NCI-H1048 (cell line): ENCODE measurements at regions not wholly inside any gene's neighbourhood (a gene's known extent, or its start where the extent isn't known, plus 50 kb on each side); places are given as distances from the start of the nearest gene placed in this dataset.

Experiments
- DNase-seq: peaks from one replicate; lab custom pipeline; 2025; lab: John Stamatoyannopoulos, UW

- no peak for DNase-seq
Observed at GRCh38 chr2:239762106-239762505, 263.0 kb downstream of the NDUFA10 start.

- no peak for DNase-seq
Observed at GRCh38 chr2:239760596-239760995, 264.5 kb downstream of the NDUFA10 start.

DNA sequence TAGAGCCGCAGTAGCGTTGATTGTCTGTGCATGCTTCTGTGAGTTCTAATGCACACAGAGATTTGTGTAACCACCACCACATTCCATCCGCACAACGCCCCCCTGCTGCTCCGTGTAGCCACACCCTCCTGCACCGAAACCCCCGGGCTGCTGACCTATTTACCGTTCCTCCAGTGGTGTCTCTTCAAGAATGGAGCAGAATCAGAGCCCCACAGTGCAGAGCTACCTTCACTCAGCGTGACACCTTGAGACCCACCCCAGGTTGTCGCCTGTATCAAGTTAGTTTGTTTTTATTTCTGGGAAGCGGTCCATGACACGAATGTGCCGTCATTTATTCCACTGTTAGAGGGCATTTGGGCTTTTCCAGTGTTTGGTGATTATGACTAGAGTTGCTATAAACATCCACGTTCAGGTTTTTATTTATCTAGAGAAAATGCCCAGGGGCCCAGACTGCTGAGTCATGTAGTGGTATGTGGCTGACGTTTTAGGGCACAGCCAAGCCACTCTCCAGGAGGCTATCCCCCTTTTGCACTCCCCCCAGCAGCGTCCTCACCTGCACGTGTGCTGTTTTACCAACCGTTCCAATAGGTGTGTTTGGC lies 266.8 kb downstream of the NDUFA10 start:
- no peak for DNase-seq

DNA sequence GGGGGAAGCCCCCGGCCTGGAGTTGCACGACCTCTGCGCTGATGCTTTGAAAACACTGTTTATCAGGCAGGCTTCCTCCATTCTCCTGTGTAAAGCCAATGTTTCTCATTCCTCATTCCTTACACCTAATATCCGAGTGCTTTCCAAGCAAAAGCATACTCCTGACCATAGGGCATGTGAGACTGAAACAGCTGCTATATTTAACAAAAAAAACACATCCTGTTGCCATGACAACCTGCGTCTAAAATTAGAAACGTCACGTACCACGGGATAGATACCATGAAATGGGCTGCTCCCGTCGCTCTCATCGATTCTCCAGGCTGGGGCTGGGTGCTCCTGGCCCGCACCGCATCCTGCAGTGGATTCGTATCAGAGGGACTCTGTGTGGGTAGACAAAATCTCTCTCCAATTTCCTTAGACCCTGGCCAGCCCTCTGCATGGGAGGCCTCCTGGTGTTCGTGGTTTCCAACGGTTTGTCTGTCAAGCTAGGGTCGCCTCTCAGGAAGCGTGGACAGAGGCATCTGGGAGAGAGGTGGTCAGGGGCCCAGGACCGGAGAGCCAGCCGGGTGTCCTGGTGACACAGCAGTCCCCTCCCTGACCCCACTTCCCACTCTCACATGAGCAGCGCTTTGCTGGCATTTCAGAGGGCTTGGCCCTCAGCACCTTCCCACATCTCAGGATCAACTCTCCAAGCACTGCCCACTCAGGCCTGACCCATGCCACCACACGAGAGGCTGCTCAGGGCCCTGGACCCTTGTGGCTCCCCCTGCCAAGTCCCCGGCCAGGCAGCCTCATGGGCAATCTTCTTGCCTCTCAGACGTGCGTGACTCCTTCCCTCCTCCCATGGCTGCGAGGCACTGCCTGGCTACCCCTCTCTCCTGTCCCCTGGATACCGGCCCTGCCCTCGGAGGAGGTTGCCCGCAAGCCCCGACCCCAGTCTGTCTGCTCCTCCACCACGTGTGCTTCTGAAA lies 268.1 kb downstream of the NDUFA10 start:
- no peak for DNase-seq

- no peak for DNase-seq
Observed at GRCh38 chr2:239756031-239756789, 268.9 kb downstream of the NDUFA10 start.

DNA sequence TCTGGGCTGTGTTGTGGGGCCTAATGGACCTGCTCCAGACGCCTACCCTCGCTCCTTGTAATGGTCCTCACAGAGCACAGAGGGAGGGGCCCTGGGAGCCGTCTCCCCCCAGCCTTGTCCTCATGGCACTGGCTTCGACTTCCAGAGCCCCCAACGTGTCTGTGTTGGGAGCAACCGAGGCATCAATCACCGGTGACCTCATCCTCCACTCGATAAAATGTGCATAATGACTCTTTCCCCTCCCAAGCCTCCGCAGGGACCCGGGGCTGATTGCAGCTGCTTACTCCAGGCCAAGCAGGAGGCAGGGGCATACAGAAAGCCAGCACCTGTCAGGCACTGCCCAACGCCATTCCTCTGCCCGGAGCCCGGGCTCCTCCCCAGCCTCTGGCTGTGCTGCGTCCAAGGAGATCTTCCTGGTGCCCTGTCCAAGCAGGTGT lies 271.7 kb downstream of the NDUFA10 start:
- no peak for DNase-seq

GRCh38 chr2:239752951-239753350 lies 272.2 kb downstream of the NDUFA10 start:
- DNase-seq, result no peak

- no peak for DNase-seq
Observed at GRCh38 chr2:239751679-239752355, 273.3 kb downstream of the NDUFA10 start.

GRCh38 chr2:239750929-239751678 lies 274.0 kb downstream of the NDUFA10 start:
- no peak for DNase-seq

DNA sequence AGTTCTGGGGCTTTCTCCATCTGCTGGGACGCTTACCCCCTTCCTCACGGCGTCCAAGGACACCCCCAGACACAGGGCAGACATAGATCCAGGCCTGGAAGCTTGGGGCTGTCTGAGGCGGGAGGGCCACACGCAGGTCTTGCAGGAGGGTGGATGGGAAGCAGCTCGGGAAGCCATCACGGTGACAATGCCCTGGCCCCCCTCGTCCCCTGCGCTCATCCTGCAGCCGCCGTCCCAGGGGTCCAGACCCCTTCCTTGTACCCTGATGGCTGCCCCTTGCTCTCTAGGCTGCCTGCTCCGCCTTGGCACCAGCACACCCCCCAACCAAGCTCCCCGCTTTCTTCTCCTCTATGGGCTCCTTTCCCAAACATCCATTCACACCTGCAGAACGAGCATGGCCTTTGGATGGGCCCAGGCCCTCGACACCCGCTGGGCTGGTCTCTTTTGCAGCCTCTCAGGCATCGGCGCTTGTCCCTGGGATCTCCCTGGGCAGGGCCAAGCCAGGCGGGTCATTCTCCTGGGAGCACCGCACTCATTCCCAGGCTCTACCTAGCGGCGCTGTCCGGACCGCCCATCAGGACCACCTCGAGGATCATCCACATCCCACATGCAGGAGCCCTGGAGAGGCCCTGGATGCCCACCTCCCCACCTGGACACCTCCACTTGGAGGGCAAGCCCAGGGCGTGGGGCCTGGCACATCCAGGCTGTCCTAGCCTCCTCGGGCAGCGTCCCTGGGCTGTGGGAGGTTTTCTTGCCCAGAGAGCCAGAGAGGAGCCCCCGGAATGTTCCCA lies 274.9 kb downstream of the NDUFA10 start:
- DNase-seq, result no peak

DNA sequence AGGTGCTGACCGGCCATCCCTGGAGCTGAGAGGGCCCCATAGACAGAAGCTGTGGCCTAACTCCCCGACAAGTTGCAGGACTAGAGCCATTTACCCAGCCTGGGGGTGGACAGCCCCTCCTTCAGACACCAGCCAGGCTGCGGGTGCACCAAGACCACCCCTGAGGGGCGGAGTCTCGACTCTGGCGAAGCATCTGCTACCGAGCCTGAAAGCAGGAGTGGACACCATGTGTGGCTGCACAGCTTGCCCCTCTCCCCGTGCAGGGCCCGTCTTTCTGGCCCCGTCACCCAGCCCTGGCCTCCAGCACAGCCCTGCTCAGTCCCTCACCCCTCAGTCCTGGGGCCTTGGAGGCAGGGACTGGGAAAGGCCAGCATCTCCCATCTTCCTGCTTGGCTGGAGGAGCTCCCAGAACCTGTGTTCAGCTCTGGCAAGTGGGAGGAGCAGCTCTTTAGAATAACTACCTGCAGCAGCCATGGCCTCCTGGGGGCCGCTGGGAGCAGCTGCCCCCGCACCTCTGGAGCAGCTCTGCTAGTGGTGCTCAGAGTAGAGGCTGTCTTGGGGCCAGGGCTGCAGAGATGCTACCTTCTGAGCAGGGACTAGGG lies 275.8 kb downstream of the NDUFA10 start:
- no peak for DNase-seq

DNA sequence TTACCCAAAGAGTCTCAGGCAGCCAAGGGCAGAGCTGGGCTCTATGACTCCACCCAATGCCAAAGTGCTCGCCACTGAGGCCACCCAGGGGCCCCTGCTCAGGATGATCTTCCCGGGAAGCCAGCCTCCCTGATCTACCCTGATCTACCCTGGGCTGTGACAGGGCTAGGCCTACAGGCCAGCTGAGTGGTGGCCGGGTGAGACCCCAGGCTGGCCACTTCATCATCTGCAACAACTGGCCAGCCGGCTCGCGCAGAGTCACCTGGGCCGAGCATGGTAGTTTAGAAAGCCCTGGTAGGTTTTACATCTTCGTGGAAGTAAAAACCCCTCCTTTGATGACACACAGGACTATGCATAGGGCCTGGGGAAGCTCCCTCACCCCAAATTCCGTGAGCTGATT lies 276.3 kb downstream of the NDUFA10 start:
- no peak for DNase-seq

- DNase-seq, result no peak
Observed at GRCh38 chr2:239747771-239748170, 277.4 kb downstream of the NDUFA10 start.

DNA sequence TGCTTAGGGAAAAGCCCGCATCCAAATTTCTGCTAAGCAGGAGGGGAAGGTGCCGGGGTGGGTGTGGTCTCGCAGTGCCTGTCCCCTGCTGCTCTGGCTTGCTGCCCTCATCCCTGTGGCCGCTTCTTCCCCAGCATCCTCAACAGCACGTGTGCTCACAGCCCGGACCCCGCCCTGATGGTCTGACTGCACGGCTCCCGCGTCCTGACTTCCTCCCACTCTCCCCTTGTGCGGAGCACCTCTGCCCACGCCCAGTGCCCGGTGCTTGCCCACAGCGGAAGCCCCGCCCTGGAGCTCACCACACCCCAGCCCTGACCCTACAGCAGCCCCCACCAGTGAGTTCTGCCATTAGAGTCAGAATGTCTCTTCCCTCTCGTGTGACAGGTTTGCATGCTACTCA lies 277.9 kb downstream of the NDUFA10 start:
- DNase-seq, result no peak

- DNase-seq, result no peak
Observed at GRCh38 chr2:239746559-239747246, 278.4 kb downstream of the NDUFA10 start.

DNA sequence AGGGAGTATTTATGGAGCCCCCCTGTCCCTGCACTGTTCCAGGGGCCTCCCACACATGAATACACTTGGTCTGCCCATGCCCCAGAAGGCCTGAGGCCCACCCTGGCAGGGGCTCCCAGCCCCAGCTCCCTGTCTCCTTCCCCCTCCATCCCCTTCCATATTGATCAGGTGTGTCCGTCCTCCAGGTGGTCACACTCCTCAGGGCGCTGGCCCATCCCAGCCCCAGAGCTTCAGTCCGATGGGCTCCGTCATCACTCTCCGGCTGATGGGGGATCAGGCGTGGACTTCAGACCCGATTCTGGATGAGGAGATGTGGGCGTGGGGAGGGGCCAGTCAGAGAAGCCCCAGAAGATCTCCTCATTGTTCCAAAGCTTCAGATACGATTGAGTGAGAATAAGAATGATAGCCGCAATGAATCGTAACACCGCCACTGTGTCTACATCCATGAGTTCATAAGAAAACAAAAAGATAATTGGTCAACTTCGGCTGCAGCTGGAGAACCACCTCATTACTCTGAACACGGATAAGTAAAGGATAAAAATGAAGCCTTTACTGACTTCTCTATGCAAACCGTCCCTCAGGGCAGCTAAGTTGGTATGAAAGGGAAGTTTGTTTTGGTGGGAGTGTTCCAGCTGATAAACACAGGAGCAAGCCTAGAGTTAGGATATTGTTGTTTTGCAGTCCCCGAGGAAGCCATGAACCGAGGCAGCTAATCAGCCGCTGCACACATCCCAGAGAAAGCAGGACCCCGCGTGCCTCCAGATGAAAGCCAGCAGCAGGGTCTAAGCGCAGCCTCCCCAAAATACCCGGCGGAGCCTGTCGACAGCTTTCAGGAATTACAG lies 279.5 kb downstream of the NDUFA10 start:
- no peak for DNase-seq

- DNase-seq, result no peak
Observed at GRCh38 chr2:239744706-239745340, 280.3 kb downstream of the NDUFA10 start.

- DNase-seq, result no peak
Observed at GRCh38 chr2:239743206-239743605, 281.9 kb downstream of the NDUFA10 start.
